Ovary (tissue), 7 donors: ENCODE measurements at regions not wholly inside any gene's neighbourhood (a gene's known extent, or its start where the extent isn't known, plus 50 kb on each side); places are given as distances from the start of the nearest gene placed in this dataset.
"Not testable (repeated sequence)": the region's sequence is repeated elsewhere in the genome, so short reads cannot be mapped to it uniquely, and the experiment has no call there.

ENCODE experiments used
- DNase-seq, 5 donors: peaks; one replicate each; pipeline ENCODE4 v3.0.0-alpha.2; 2019 to 2020
- H3K27ac ChIP-seq, 2 donors: fragments of 200-600 bp; one replicate each; pipeline versions ENCODE4 v1.5.1 to v1.8.0; 2019 to 2022
- H3K27me3 ChIP-seq: fragments of 200-600 bp; one replicate; pipeline ENCODE4 v1.8.0; 2022
- H3K36me3 ChIP-seq: fragments of 200-600 bp; sonication (generic); one replicate; pipeline ENCODE4 v1.5.1; 2019
- H3K4me1 ChIP-seq: one replicate; pipeline ENCODE4 v1.8.1; 2013; ENCODE audit warnings: mild to moderate bottlenecking, moderate library complexity; ENCODE audit not compliant: insufficient read depth
- H3K4me3 ChIP-seq: fragments of 200-600 bp; sonication (generic); one replicate; pipeline ENCODE4 v1.5.1; 2017
- H3K9me3 ChIP-seq, 2 donors: fragments of 200-600 bp in 1 of 2; sonication (generic) in 1 of 2; one replicate each; pipeline versions ENCODE4 v1.5.1 to v1.8.1; 2013 to 2019; ENCODE audit warnings: mild to moderate bottlenecking in 1 of 2, moderate library complexity in 1 of 2
- CTCF ChIP-seq, 3 donors: fragments of 450-650 bp in 2 of 3; fragments of 200-600 bp in 1 of 3; IDR thresholded peaks; one replicate each; pipeline versions ENCODE4 v1.5.1 to v1.8.0; 2016 to 2022; ENCODE audit warnings: antibody characterized with exemption in 3 of 3, mild to moderate bottlenecking in 1 of 3
- EP300 ChIP-seq: sonication (generic); formaldehyde crosslinking; IDR thresholded peaks from one replicate; pipeline ENCODE4 v1.6.1; 2017; ENCODE audit warnings: antibody characterized with exemption
- POLR2A ChIP-seq: fragments of 450-650 bp; IDR thresholded peaks from one replicate; pipeline ENCODE4 v1.6.1; 2017; ENCODE audit warnings: antibody characterized with exemption, mild to moderate bottlenecking, moderate library complexity
- WGBS, 3 donors: extraction: QIAGEN DNeasy Blood & Tissue Kit in 1 of 3; methylation state at CpG; one replicate each; pipeline versions ENCODE4 v1.1.5 to v1.1.7; 2013 to 2017; 5-methylcytosine and 5-hydroxymethylcytosine counted together
- intact Hi-C, 4 donors: fragments of 100-400 bp; cut with DNase I; formaldehyde crosslinking; loops; one replicate each; pipeline versions ENCODE4 v1.11.0 to v1.15.1; 2022 to 2023
- donor health status: DM: no; HTN: no; CAD: no; lungs with moderate emphysema.
- donor health status: DM: no; HTN: no; CAD: no.
- donor health status: Bipolar disorder and iron deficiency.
- donor health status: DM: no; HTN: no; CAD: no.
- donor health status: DM: yes; HTN: yes; CAD: no.

DNA sequence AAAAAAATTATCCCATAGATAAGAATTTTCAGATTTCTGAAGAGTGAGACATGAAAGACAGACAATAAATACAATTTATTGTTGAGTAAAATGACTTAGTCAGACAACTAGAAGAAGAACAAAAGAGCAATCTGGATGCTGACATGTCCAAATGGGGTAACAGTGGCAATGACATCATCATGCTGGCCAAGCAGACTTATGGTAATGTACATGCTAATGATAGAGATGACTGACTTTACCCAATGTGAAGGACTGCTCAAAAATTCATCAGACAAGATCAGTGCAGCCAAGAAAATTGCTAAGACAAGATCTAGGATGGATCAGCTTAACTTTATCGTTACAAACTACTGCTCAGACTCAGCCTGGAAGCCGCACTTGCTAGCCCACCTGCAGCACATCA is 70.5 kb upstream of the SRD5A2 start:
- no peaks in the 10 kb centered on the region for H3K36me3 ChIP-seq
- DNase-seq = no peak
- no peak for TF ChIP-seq POLR2A
- no peak for TF ChIP-seq EP300
- no peak for TF ChIP-seq CTCF (IDR thresholded peaks at IDR 0.05)
- WGBS, 3 donors = 85 to 92% (median 88%) methylated on average over 2 of the region's 2 CpGs
- peaks cover 0 to 3% of the 10 kb centered on the region in 2 donors for H3K9me3 ChIP-seq
- intact Hi-C loops = no loop called here
- no peak overlapping the region for H3K4me3 ChIP-seq
- no peak overlapping the region for H3K27ac ChIP-seq
- H3K4me1 ChIP-seq = no peaks in the 10 kb centered on the region
- no peaks in the 10 kb centered on the region for H3K27me3 ChIP-seq

GRCh38 chr2:31644551-31644950 is 63.8 kb upstream of the SRD5A2 start:
- Histone ChIP-seq H3K9me3 (no peaks in the 10 kb centered on the region), H3K27me3 (no peaks in the 10 kb centered on the region), H3K36me3 (no peaks in the 10 kb centered on the region), H3K27ac (no peak overlapping the region), H3K4me1 (no peaks in the 10 kb centered on the region), H3K4me3 (no peak overlapping the region)
- intact Hi-C loops = no loop called here
- no peak for DNase-seq
- 63 to 71% (median 66%) methylated on average over 5 of the region's 5 CpGs for WGBS, 3 donors
- TF ChIP-seq POLR2A = no peak
- no peak for TF ChIP-seq EP300
- TF ChIP-seq CTCF (IDR thresholded peaks at IDR 0.05) = no peak

- no peak for TF ChIP-seq CTCF (IDR thresholded peaks at IDR 0.05)
- TF ChIP-seq EP300 = no peak
- no peak for TF ChIP-seq POLR2A
- 87 to 92% (median 90%) methylated on average over 1 of the region's 1 CpG for WGBS, 3 donors
- no peak overlapping the region for H3K27ac ChIP-seq
- no peak for DNase-seq
- intact Hi-C loops = no loop called here
- no peak overlapping the region for H3K4me3 ChIP-seq
- no peaks in the 10 kb centered on the region for H3K27me3 ChIP-seq
- no peaks in the 10 kb centered on the region for H3K36me3 ChIP-seq
- H3K9me3 ChIP-seq = no peaks in the 10 kb centered on the region
- H3K4me1 ChIP-seq = no peaks in the 10 kb centered on the region
Measured at GRCh38 chr2:31642707-31643106, 62.0 kb upstream of the SRD5A2 start.

DNA sequence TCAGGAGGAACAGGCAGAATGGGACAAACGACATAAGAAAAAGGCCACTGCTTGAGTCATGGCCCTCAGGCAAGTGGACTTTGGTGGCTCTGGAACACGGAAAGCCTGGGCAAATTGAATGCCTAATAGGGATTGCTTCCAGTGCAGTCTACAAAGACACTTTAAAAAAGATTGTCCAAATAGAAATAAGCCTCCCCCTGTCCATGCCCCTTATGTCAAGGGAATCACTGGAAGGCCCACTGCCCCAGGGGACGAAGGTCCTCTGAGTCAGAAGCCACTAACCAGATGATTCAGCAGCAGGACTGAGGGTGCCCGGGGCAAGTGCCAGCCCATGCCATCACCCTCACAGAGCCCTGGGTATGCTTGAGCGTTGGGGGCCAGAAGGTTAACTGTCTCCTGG is 51.5 kb upstream of the SRD5A2 start:
- H3K27ac ChIP-seq, DNase-seq, H3K9me3 ChIP-seq, H3K4me3 ChIP-seq, intact Hi-C loops, H3K36me3 ChIP-seq, H3K4me1 ChIP-seq, H3K27me3 ChIP-seq: not testable (repeated sequence)
- 65 to 73% (median 68%) methylated on average over 5 of the region's 5 CpGs for WGBS, 3 donors
